Keratinocyte (primary cell): ENCODE measurements at regions not wholly inside any gene's neighbourhood (a gene's known extent, or its start where the extent isn't known, plus 50 kb on each side); places are given as distances from the start of the nearest gene placed in this dataset.

Experiments
- DNase-seq: peaks from one replicate; pipeline ENCODE4 v3.0.0-alpha.2; 2011; ENCODE audit warnings: low read depth, missing footprints, low spot score
- FAIRE-seq: peaks from 2 replicates; lab custom pipeline; 2011; peaks lifted over from hg19 to GRCh38; lab: Jason Lieb, UNC
- H2AFZ ChIP-seq: 2 replicates; pipeline ENCODE4 v1.6.0; 2012; ENCODE audit warnings: low read length, control low read depth, inconsistent platforms; ENCODE audit not compliant: control insufficient read depth
- H3K27ac ChIP-seq: 2 replicates; pipeline ENCODE4 v1.5.1; 2011; ENCODE audit warnings: low read length; ENCODE audit not compliant: control insufficient read depth, insufficient read depth
- H3K27me3 ChIP-seq: 3 replicates; pipeline ENCODE4 v1.6.0; 2011; ENCODE audit warnings: low read length; ENCODE audit not compliant: control insufficient read depth, insufficient read depth; ENCODE audit errors: extremely low read depth
- H3K36me3 ChIP-seq, 2 experiments: 2 replicates in 1 of 2; 3 replicates in 1 of 2; pipeline ENCODE4 v1.5.1; 2011; ENCODE audit warnings: low read length in 2 of 2, mild to moderate bottlenecking in 1 of 2; ENCODE audit not compliant: control insufficient read depth in 2 of 2, insufficient read depth in 2 of 2; ENCODE audit errors: extremely low read depth in 1 of 2
- H3K4me1 ChIP-seq: 3 replicates; pipeline ENCODE4 v1.5.1; 2011; ENCODE audit warnings: low read length; ENCODE audit not compliant: control insufficient read depth, insufficient read depth; ENCODE audit errors: extremely low read depth
- H3K4me2 ChIP-seq: 3 replicates; pipeline ENCODE4 v1.6.0; 2011; ENCODE audit warnings: low read depth, low read length; ENCODE audit not compliant: control insufficient read depth, insufficient read depth; ENCODE audit errors: extremely low read depth
- H3K4me3 ChIP-seq, 3 experiments: fragments of 200-600 bp in 1 of 3; sonication (generic) in 1 of 3; 2 replicates in 2 of 3; 3 replicates in 1 of 3; pipeline ENCODE4 v1.5.1; 2011 to 2016; ENCODE audit warnings: low read length in 3 of 3, mild to moderate bottlenecking in 3 of 3, control low read depth in 2 of 3, inconsistent platforms in 1 of 3, low read depth in 1 of 3, mixed read lengths in 1 of 3, mixed run types in 1 of 3, moderate library complexity in 1 of 3; ENCODE audit not compliant: control insufficient read depth in 2 of 3, insufficient read depth in 2 of 3; ENCODE audit errors: extremely low read depth in 1 of 3
- H3K79me2 ChIP-seq: 2 replicates; pipeline ENCODE4 v1.6.0; 2012; ENCODE audit warnings: low read length; ENCODE audit not compliant: control insufficient read depth, insufficient read depth
- H3K9ac ChIP-seq: 3 replicates; pipeline ENCODE4 v1.6.0; 2011; ENCODE audit warnings: low read length; ENCODE audit not compliant: control insufficient read depth, insufficient read depth; ENCODE audit errors: extremely low read depth
- H3K9me1 ChIP-seq: 3 replicates; pipeline ENCODE4 v1.6.0; 2011; ENCODE audit warnings: low read length; ENCODE audit not compliant: control insufficient read depth, insufficient read depth; ENCODE audit errors: extremely low read depth
- H3K9me3 ChIP-seq: 2 replicates; pipeline ENCODE4 v1.5.1; 2012; ENCODE audit warnings: low read depth, low read length; ENCODE audit not compliant: control insufficient read depth
- H4K20me1 ChIP-seq: 3 replicates; pipeline ENCODE4 v1.6.0; 2011; ENCODE audit warnings: low read length; ENCODE audit not compliant: control insufficient read depth, insufficient read depth; ENCODE audit errors: extremely low read depth
- CTCF ChIP-seq, 3 experiments: IDR thresholded peaks in 1 of 3; conservative IDR thresholded peaks in 1 of 3; optimal IDR thresholded peaks in 1 of 3; 2 replicates in 2 of 3; 3 replicates in 1 of 3; pipeline versions ENCODE3 to v1.5.1; 2011; ENCODE audit warnings: low read length in 3 of 3, mild to moderate bottlenecking in 3 of 3, moderate library complexity in 2 of 3, control low read depth in 1 of 3, inconsistent platforms in 1 of 3; ENCODE audit not compliant: insufficient read depth in 2 of 3; ENCODE audit errors: extremely low read depth in 1 of 3
- EZH2 ChIP-seq: IDR thresholded peaks from one replicate; pipeline ENCODE4 v1.6.1; 2012; ENCODE audit warnings: inconsistent platforms, mild to moderate bottlenecking, low read length, moderate library complexity
- dilution Hi-C: fragments of 300-500 bp; cut with MboI; formaldehyde crosslinking; loops from one replicate; pipeline ENCODE4 v1.7.0; 2020; ENCODE audit warnings: low sequenced_read_pairs; ENCODE audit not compliant: extremely low pct_ligation_motif_present

- TF ChIP-seq EZH2 (no peak), CTCF (optimal IDR thresholded peaks at IDR 0.05 in 1 of 3, IDR thresholded peaks at IDR 0.05 in 1 of 3, conservative IDR thresholded peaks at IDR 0.05 in 1 of 3; ENCODE audit: extremely low read depth in 1 of 3, insufficient read depth in 2 of 3, low read length in 3 of 3) (no peak)
- no peak for FAIRE-seq
- no peak for DNase-seq
- Histone ChIP-seq H3K9me1 (no peaks in the 10 kb centered on the region), H3K27ac (no peak overlapping the region), H3K36me3 (no peaks in the 10 kb centered on the region), H2AFZ (no peak overlapping the region), H3K9me3 (peaks cover 3% of the 10 kb centered on the region), H3K79me2 (no peaks in the 10 kb centered on the region), H3K4me3 (no peak overlapping the region), H3K27me3 (no peaks in the 10 kb centered on the region), H3K9ac (no peak overlapping the region), H3K4me1 (no peaks in the 10 kb centered on the region), H4K20me1 (no peaks in the 10 kb centered on the region), H3K4me2 (no peak overlapping the region)
- dilution Hi-C loops = no loop called here
Observed at GRCh38 chr11:134485316-134485715, 73.3 kb upstream of the B3GAT1 start.

GRCh38 chr11:134483857-134484256 lies 71.8 kb upstream of the B3GAT1 start:
- Histone ChIP-seq H3K9me1 (no peaks in the 10 kb centered on the region), H2AFZ (no peak overlapping the region), H3K4me2 (no peak overlapping the region), H3K4me3 (no peak overlapping the region), H3K9ac (no peak overlapping the region), H3K36me3 (no peaks in the 10 kb centered on the region), H3K27ac (no peak overlapping the region), H3K79me2 (no peaks in the 10 kb centered on the region), H3K9me3 (peaks cover under 1% of the 10 kb centered on the region), H4K20me1 (no peaks in the 10 kb centered on the region), H3K27me3 (no peaks in the 10 kb centered on the region), H3K4me1 (no peaks in the 10 kb centered on the region)
- TF ChIP-seq CTCF (optimal IDR thresholded peaks at IDR 0.05 in 1 of 3, IDR thresholded peaks at IDR 0.05 in 1 of 3, conservative IDR thresholded peaks at IDR 0.05 in 1 of 3; ENCODE audit: extremely low read depth in 1 of 3, insufficient read depth in 2 of 3, low read length in 3 of 3) (no peak), EZH2 (no peak)
- dilution Hi-C loops = no loop called here
- FAIRE-seq (no peak), DNase-seq (no peak)
